GM21529 (cell line): ENCODE measurements at regions not wholly inside any gene's neighbourhood (a gene's known extent, or its start where the extent isn't known, plus 50 kb on each side); places are given as distances from the start of the nearest gene placed in this dataset.

Experiments
- ATAC-seq: cut with Tn5 transposase; IDR thresholded peaks from one replicate; pipeline ENCODE4 v1.9.1; 2021; ENCODE audit not compliant: unreplicated experiment

DNA sequence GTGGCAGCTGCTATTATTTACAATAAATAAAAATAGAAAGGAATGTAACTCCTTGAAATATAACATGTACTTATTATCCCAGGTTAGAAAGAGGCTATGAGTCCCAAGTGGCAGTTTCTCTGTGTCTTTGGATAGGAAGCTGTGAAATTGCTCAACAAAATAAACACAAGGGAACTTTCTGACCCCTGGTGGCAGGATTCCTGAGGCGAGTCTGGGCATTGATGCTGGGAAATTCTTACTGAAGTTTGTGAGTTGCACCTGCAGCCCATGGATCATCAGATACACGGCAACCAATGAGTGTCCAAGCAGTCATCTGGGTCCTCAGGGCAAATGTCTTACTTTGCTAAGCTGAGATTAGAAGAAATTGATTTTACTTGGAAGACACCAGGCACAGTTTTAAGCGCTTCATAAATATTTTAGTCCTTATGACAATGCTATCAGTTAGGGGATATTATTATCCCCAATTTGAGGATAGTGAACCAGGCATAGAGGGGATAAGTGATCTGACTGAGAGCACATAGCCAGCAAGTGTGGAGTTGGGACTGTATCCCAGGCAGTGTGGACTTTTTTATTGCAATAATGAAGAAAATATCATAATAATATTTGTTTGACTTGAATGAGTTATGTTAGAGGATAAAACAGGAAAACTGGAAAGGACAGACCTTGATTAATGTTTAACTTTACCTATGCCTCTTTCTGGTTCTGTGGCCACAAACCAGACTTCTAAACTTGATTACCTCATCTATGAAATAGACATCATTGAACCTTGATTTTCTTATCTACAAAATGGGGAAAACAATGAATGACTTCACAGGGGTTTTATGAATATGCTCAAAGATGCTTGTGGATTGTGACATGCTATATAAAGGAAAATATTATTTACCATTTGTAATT lies 265.5 kb upstream of the ADAMTSL1 start:
- ATAC-seq, result no peak

DNA sequence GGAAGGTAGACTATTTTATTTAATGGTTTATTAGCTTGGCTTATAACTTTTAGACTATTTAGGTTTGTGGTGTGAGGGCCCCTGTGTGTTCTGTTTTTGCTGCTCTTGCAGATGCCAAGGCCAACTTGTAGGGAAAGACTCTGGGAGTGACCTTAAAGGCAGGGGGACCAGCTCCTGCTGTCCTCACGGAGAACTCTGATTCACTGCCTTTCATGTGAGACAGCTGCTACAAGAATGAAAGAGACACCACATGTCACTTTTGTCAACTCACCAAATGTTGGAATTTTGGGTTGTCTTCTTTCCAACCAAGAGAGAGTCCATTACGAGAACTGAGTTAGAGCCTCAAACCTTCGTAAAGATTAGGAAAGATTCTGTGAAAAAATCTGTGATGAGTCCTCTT lies 258.3 kb upstream of the ADAMTSL1 start:
- ATAC-seq, result no peak

DNA sequence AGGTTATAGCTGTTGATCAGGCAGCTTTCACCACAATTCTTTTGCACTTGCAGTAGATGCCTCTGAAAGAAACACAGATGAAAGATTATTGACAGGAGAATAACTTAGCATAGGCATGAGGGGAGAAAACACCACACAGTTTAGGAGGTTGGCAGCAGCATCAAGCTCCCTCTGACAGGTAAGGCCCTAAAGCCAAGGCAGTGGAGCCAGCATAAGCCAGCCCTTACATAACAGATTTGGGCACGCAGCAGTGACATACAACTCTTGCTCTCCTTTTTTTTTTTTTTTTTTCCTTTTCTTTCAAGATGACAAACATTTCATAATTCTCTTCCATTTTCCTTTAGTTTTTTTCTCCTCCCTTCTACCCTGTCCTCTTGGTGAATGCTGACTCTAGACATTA lies 257.6 kb upstream of the ADAMTSL1 start:
- no peak for ATAC-seq

- ATAC-seq, result no peak
Measured at GRCh38 chr9:18228101-18228500, 245.9 kb upstream of the ADAMTSL1 start.

GRCh38 chr9:18229992-18230676 lies 243.8 kb upstream of the ADAMTSL1 start:
- no peak for ATAC-seq

DNA sequence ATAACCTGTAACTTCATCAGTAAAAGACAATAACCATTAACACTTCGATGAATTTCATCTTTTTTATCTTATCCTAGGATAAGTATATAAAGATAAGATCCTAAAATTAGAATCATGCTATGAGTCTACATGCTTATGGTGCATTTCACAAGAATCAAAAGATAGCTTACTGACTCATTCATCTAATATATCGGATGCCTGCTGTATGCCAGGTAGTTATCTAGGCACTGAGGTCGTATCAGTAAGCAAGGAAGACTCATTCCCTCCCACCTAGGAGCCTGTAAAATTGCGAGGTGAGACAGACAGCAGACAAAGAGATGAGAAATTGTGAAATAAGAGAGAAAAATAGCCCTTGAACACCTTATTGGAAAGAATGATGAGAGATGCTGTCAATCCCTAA lies 240.6 kb upstream of the ADAMTSL1 start:
- ATAC-seq, result no peak

- ATAC-seq, result no peak
Measured at GRCh38 chr9:18233776-18234445, 240.0 kb upstream of the ADAMTSL1 start.

DNA sequence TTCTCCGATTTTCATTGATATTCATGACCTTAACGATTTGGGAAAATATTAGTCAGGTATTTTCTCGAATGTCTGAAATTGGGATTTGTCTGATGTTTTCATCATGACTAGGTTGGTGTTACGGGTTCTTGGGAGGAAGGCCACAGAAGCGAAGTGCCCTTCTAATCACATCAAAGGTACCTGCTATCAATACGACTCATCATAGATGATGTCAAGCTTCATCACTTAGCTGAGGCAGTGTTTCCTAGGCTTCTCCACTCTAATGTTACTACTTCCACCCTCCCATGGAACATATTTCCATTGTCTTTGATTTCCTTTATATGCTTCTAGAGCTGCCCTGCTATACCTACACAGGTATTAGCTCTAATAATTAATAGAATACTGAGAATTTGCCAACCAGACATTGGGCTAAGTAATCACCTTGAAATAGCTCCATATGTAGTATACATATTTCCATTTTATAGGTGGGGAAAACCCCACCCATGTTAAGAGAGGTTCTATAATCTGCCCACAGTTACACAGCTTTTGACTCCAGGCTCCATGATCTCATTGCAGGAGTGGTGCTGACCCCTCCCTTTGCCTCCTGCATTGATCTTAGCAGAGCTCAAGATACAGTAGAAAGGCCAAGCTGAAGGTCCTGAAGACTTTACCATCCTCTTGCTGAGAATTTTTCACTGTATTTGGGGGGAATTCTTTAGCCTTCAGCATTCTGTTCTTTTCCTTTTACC lies 238.6 kb upstream of the ADAMTSL1 start:
- ATAC-seq, result no peak

GRCh38 chr9:18236336-18236735 lies 237.6 kb upstream of the ADAMTSL1 start:
- no peak for ATAC-seq

DNA sequence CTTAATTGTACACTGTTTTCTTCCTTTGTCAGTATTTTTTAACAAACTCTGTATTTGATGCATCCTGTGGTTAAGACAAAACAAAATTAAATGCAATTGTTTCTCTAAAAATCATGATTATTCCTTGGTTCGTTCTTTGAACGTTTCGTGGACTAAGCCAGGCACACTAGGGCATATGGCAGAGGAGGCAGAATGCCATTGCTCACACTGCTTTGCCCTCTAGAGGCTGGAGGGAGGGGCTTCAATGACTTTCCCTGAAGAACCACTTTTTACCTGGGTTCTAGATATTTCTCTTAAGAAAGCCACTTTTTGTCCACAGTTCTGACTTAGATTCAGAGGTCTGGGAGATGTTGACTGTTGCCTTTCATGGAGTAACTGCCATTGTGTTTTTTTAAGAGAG lies 236.2 kb upstream of the ADAMTSL1 start:
- ATAC-seq, result no peak

GRCh38 chr9:18238254-18238653 lies 235.7 kb upstream of the ADAMTSL1 start:
- no peak for ATAC-seq

DNA sequence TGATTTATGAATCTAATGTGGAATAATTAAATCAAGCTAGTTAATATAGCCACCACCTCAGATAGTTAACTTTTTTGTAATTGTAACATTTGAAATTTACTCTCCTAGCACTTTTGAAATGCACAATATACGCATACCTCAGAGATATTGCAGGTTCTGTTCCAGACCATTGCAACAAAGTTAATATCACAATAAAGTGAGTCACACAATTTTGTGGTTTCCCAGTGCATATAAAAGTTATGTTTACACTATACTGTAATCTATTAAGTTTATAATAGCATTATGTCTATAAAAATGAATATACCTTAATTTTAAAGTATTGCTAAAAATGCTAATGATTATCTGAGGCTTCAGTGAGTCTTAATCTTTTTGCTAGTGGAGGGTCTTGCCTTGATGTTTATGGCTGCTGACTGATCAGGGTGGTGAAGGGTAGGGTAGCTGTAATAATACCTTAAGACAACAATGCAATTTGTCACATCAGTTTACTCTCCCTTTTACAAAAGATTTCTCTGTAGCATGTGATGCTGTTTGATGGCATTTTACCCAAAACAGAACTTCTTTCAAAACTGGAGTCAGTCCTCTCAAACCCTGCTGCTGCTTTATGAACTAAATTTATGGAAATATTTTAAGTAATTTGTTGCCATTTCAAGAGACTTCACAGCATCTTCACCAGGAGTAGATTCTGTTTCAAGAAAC lies 235.1 kb upstream of the ADAMTSL1 start:
- no peak for ATAC-seq

- ATAC-seq, result no peak
Measured at GRCh38 chr9:18240213-18240612, 233.7 kb upstream of the ADAMTSL1 start.

DNA sequence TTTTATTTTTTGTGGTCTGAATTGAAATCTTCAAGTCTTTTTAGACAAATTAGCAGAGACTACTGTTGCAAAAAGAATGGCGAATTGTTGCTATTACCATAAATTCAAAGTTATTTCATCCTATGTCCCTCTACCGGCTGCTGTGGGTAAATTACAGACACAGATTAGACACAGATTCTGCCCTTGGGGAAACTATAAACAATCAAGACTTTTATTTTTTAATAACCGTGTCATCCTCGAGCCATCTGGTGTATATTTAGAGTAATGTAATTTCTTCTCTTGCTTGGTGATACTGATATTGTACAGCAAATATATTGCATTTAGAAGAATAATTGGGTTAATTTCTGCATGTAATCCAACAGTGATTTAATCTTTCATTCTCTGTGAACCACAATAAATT lies 228.0 kb upstream of the ADAMTSL1 start:
- ATAC-seq, result no peak

DNA sequence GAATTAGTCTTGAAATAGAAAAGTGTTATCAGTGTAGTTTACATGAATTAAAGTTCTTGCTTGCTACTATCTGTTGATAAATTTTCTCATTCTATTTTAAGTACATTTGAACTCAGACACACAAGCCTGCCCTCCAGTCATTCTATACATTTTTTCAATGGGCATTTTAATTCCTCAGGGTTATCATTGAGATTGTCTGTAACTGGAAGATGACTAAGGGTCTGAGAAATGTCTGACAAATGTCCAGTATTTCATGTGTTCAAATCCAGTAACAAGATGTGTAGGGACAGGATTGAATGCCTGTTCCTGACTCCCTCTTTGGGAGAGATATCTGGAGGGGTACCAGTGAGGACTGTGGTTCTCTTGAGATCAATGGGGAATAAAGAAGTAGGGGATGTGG lies 223.9 kb upstream of the ADAMTSL1 start:
- ATAC-seq, result no peak

DNA sequence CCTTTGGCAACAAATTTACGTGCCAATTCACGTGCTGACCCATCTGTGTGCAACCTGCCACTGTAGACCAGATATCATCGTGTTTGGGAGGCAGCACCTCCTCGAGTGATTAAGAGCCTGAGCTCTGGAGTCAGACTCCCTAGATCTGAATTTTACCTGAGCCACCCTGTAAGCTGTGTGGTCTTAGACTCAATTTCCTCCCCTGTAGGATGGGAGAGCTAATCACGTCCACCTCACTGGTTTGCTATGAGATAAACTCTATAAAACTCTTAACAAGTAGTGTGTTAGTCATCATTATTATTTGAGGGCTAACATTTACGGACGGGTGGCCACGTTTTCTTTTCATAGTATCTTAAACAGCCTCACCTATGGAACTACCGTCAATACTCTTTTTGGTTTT lies 220.0 kb upstream of the ADAMTSL1 start:
- no peak for ATAC-seq

DNA sequence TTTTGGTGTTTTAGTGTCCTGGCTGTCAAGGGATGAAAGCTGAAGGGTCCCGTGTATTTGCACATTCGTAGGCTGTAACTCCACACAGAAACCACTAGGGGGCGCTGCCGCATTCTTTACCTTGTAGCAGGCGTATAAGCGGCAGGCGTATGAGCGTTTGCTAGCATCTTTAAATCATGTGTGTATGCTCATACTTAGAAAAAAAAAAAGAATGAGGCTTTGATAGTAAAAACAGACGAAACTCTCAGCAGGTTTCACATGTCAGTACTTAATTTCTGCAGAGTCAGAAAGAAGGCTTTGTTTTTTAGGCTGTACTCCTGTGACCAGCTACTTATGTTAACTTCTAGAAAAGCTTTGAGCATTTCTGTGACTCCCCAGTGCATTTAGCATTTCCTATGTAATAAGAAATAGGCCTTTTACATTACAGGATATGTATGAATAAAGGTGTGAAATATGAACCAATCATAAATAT lies 218.8 kb upstream of the ADAMTSL1 start:
- peak; percentile 95 for ATAC-seq

DNA sequence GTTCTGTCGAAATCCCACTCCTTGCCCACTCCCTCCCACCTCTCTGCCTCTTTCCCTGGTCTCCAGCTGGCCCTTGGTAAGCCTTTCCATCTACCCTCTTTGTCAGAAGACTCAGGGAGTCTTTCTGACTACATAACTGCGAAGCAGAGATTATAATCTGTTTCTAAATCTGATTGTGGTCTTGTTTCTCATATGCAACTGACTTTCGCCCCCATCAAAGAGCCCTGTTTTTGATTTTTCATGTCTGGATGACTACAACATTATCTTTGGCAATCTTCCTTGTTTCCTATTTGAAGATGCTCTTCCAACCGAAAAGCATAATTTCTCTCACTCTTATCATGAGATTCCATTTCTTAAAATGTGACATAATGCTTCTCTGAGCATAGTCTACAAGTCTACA lies 218.2 kb upstream of the ADAMTSL1 start:
- no peak for ATAC-seq

GRCh38 chr9:18256568-18256967 lies 217.4 kb upstream of the ADAMTSL1 start:
- no peak for ATAC-seq

DNA sequence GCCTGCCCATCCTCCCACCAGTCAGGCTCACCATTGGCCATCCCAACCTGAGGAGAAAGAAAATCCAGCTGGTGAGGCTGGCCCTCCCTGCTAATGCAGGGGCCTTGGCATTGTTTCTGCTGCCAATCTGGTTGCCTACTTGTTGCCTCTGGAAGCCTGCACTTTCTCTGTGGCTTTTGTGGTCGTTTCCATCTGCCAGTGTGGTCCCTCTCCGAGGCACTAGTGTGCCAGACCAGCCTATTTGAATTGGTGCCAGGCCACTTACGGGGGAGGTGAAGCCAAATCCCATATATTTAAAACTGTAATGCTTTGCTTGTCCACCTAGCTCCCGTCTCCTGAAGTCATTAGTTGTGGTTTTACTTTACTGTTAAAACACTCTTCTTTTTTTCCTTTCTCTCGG lies 213.4 kb upstream of the ADAMTSL1 start:
- no peak for ATAC-seq

- no peak for ATAC-seq
Measured at GRCh38 chr9:18261181-18261580, 212.8 kb upstream of the ADAMTSL1 start.
